Parathyroid adenoma (tissue), 2 donors: ENCODE measurements at regions not wholly inside any gene's neighbourhood (a gene's known extent, or its start where the extent isn't known, plus 50 kb on each side); places are given as distances from the start of the nearest gene placed in this dataset.

ENCODE experiments used
- H2AFZ ChIP-seq: fragments of 300-600 bp; sonication (generic); one replicate; pipeline ENCODE4 v1.7.0; 2017; ENCODE audit warnings: antibody characterized with exemption, mild to moderate bottlenecking
- H3K27ac ChIP-seq: fragments of 300-600 bp; sonication (generic); one replicate; pipeline ENCODE4 v1.7.0; 2017
- H3K27me3 ChIP-seq: fragments of 300-600 bp; sonication (generic); one replicate; pipeline ENCODE4 v1.7.0; 2017; ENCODE audit warnings: low read length; ENCODE audit not compliant: control insufficient read depth, insufficient read depth
- H3K36me3 ChIP-seq: fragments of 300-600 bp; sonication (generic); one replicate; pipeline ENCODE4 v1.7.0; 2017; ENCODE audit warnings: low read length; ENCODE audit not compliant: control insufficient read depth, insufficient read depth
- H3K4me1 ChIP-seq: fragments of 300-600 bp; sonication (generic); one replicate; pipeline ENCODE4 v1.7.0; 2017; ENCODE audit warnings: control low read depth
- H3K4me2 ChIP-seq: fragments of 300-600 bp; sonication (generic); one replicate; pipeline ENCODE4 v1.7.0; 2017; ENCODE audit warnings: low read length
- H3K4me3 ChIP-seq: fragments of 300-600 bp; sonication (generic); one replicate; pipeline ENCODE4 v1.7.0; 2017; ENCODE audit warnings: low read depth, low read length
- H3K79me2 ChIP-seq: fragments of 300-600 bp; sonication (generic); one replicate; pipeline ENCODE4 v1.7.0; 2017; ENCODE audit warnings: control low read depth
- H3K9ac ChIP-seq: fragments of 300-600 bp; sonication (generic); one replicate; pipeline ENCODE4 v1.7.0; 2017; ENCODE audit warnings: mild to moderate bottlenecking
- H3K9me3 ChIP-seq: fragments of 300-600 bp; sonication (generic); one replicate; pipeline ENCODE4 v1.7.0; 2017; ENCODE audit warnings: low read length; ENCODE audit not compliant: control insufficient read depth
- TF ChIP-seq, protein P1 (sequence below): fragments of 300-600 bp; sonication (generic); IDR thresholded peaks from one replicate; pipeline ENCODE4 v1.7.0; 2017; ENCODE audit warnings: antibody characterized with exemption, mild to moderate bottlenecking
- donor health status: primary hyperparathyroidism.

- Histone ChIP-seq H3K27ac (no peak overlapping the region), H3K79me2 (no peaks in the 10 kb centered on the region), H3K27me3 (no peaks in the 10 kb centered on the region), H3K9ac (no peak overlapping the region), H3K9me3 (no peaks in the 10 kb centered on the region), H3K36me3 (no peaks in the 10 kb centered on the region), H3K4me3 (no peak overlapping the region), H2AFZ (no peak overlapping the region), H3K4me1 (no peaks in the 10 kb centered on the region), H3K4me2 (no peak overlapping the region)
- TF ChIP-seq, protein P1, sequence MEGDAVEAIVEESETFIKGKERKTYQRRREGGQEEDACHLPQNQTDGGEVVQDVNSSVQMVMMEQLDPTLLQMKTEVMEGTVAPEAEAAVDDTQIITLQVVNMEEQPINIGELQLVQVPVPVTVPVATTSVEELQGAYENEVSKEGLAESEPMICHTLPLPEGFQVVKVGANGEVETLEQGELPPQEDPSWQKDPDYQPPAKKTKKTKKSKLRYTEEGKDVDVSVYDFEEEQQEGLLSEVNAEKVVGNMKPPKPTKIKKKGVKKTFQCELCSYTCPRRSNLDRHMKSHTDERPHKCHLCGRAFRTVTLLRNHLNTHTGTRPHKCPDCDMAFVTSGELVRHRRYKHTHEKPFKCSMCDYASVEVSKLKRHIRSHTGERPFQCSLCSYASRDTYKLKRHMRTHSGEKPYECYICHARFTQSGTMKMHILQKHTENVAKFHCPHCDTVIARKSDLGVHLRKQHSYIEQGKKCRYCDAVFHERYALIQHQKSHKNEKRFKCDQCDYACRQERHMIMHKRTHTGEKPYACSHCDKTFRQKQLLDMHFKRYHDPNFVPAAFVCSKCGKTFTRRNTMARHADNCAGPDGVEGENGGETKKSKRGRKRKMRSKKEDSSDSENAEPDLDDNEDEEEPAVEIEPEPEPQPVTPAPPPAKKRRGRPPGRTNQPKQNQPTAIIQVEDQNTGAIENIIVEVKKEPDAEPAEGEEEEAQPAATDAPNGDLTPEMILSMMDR, result no peak
These were observed 352.5 kb downstream of the ZNF326 start for GRCh38 chr1:90347366-90347765.

DNA sequence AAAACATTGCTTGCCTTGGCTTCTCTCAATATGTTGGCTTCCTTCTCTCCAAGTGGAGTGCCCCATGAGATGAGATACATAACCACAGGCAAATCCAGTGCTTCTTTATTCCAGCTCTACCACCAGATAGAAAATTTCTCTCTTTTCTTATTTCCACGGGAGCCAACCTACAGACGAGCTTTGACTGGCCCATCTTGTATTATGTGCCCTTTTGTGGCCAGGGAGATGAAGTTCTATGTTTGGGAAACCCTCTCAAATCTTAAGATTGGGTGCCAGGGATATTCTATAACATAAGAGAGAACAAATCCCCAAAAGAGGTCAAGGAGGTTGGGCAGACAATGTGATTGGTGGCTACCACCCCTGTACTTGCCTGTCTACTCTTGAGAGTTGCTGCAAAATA is 351.8 kb downstream of the ZNF326 start:
- Histone ChIP-seq H3K9me3 (no peaks in the 10 kb centered on the region), H3K9ac (no peak overlapping the region), H3K27ac (no peak overlapping the region), H3K27me3 (no peaks in the 10 kb centered on the region), H3K4me3 (no peak overlapping the region), H3K4me2 (no peak overlapping the region), H3K79me2 (no peaks in the 10 kb centered on the region), H2AFZ (no peak overlapping the region), H3K36me3 (no peaks in the 10 kb centered on the region), H3K4me1 (no peaks in the 10 kb centered on the region)
- TF ChIP-seq, protein P1, result no peak

GRCh38 chr1:90346349-90346748 is 351.4 kb downstream of the ZNF326 start:
- no peaks in the 10 kb centered on the region for H3K79me2 ChIP-seq
- H3K9me3 ChIP-seq, result no peaks in the 10 kb centered on the region
- H3K4me2 ChIP-seq, result no peak overlapping the region
- H3K4me1 ChIP-seq, result no peaks in the 10 kb centered on the region
- H3K4me3 ChIP-seq, result no peak overlapping the region
- no peaks in the 10 kb centered on the region for H3K36me3 ChIP-seq
- H3K27ac ChIP-seq, result no peak overlapping the region
- H3K9ac ChIP-seq, result no peak overlapping the region
- TF ChIP-seq, protein P1, result no peak
- H3K27me3 ChIP-seq, result no peaks in the 10 kb centered on the region
- no peak overlapping the region for H2AFZ ChIP-seq

GRCh38 chr1:90344963-90345730 is 350.2 kb downstream of the ZNF326 start:
- Histone ChIP-seq H3K9me3 (no peaks in the 10 kb centered on the region), H3K9ac (no peak overlapping the region), H2AFZ (no peak overlapping the region), H3K36me3 (no peaks in the 10 kb centered on the region), H3K4me3 (no peak overlapping the region), H3K27ac (no peak overlapping the region), H3K4me1 (no peaks in the 10 kb centered on the region), H3K79me2 (no peaks in the 10 kb centered on the region), H3K27me3 (no peaks in the 10 kb centered on the region), H3K4me2 (no peak overlapping the region)
- TF ChIP-seq, protein P1, result no peak

DNA sequence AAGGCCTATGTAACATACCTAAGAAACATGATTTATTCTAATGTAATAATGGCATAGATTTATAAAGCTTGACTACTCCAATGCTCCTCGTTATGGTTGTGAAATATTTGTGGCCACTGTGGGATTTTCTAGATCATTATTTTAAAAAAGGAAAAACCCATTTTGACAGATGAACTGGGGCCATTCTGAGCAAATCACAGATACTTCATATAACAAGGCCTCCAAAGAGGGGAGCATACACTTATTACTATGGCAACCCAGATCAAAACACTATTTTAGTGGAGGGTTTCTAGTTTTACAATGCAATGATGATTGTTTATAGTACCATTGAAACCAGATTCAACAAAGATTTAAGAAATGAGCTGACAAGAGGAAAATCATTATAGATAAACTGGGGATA is 346.6 kb downstream of the ZNF326 start:
- H3K4me1 ChIP-seq, result no peaks in the 10 kb centered on the region
- H3K9ac ChIP-seq, result no peak overlapping the region
- H3K27me3 ChIP-seq, result no peaks in the 10 kb centered on the region
- no peak overlapping the region for H3K4me3 ChIP-seq
- no peak overlapping the region for H3K4me2 ChIP-seq
- H3K9me3 ChIP-seq, result no peaks in the 10 kb centered on the region
- no peak overlapping the region for H3K27ac ChIP-seq
- no peak overlapping the region for H2AFZ ChIP-seq
- TF ChIP-seq, protein P1, result no peak
- H3K79me2 ChIP-seq, result no peaks in the 10 kb centered on the region
- no peaks in the 10 kb centered on the region for H3K36me3 ChIP-seq
